H7 (cell line): ENCODE measurements at regions not wholly inside any gene's neighbourhood (a gene's known extent, or its start where the extent isn't known, plus 50 kb on each side); places are given as distances from the start of the nearest gene placed in this dataset.
"Not testable (repeated sequence)": the region's sequence is repeated elsewhere in the genome, so short reads cannot be mapped to it uniquely, and the experiment has no call there.

Experiments
- DNase-seq: peaks from one replicate; pipeline ENCODE4 v3.0.0; 2012
- H3K27me3 ChIP-seq: 2 replicates; pipeline ENCODE4 v1.6.0; 2011; ENCODE audit warnings: mild to moderate bottlenecking, low read length; ENCODE audit not compliant: control insufficient read depth, insufficient read depth
- H3K36me3 ChIP-seq: replicated peaks from 2 replicates; pipeline ENCODE4 v1.5.1; 2011; ENCODE audit warnings: low read length; ENCODE audit not compliant: control insufficient read depth, insufficient read depth
- H3K4me3 ChIP-seq: 2 replicates; pipeline ENCODE4 v1.5.1; 2011; ENCODE audit warnings: low read depth, mild to moderate bottlenecking, control low read depth, low read length, moderate library complexity; ENCODE audit not compliant: insufficient read depth

- no peak for DNase-seq
- no peaks in the 10 kb centered on the region for H3K27me3 ChIP-seq
- no peak overlapping the region for H3K4me3 ChIP-seq
- H3K36me3 ChIP-seq, result no peaks in the 10 kb centered on the region
These were observed 108.6 kb downstream of the ZMAT1 start for GRCh38 chrX:101823236-101823635.

- DNase-seq, H3K36me3 ChIP-seq, H3K27me3 ChIP-seq, H3K4me3 ChIP-seq: not testable (repeated sequence)
These were observed 114.1 kb downstream of the ZMAT1 start for GRCh38 chrX:101817739-101818138.

- no peak for DNase-seq
- Histone ChIP-seq H3K4me3 (no peak overlapping the region), H3K27me3 (no peaks in the 10 kb centered on the region), H3K36me3 (no peaks in the 10 kb centered on the region)
These were observed 118.6 kb downstream of the ZMAT1 start for GRCh38 chrX:101813200-101813599.

GRCh38 chrX:101803451-101803850 lies 128.4 kb downstream of the ZMAT1 start:
- Histone ChIP-seq H3K36me3 (no peaks in the 10 kb centered on the region), H3K4me3 (no peak overlapping the region), H3K27me3 (no peaks in the 10 kb centered on the region)
- no peak for DNase-seq

GRCh38 chrX:101799387-101799786 lies 132.4 kb downstream of the ZMAT1 start:
- Histone ChIP-seq H3K36me3 (no peaks in the 10 kb centered on the region), H3K27me3 (no peaks in the 10 kb centered on the region), H3K4me3 (no peak overlapping the region)
- DNase-seq, result peak; percentile 56

- DNase-seq, result no peak
- H3K4me3 ChIP-seq, result no peak overlapping the region
- H3K27me3 ChIP-seq, result no peaks in the 10 kb centered on the region
- no peaks in the 10 kb centered on the region for H3K36me3 ChIP-seq
These were observed 128.3 kb upstream of the ARMCX2 start for GRCh38 chrX:101787934-101788333.

- no peaks in the 10 kb centered on the region for H3K27me3 ChIP-seq
- DNase-seq, result no peak
- no peak overlapping the region for H3K4me3 ChIP-seq
- no peaks in the 10 kb centered on the region for H3K36me3 ChIP-seq
These were observed 125.5 kb upstream of the ARMCX2 start for GRCh38 chrX:101785142-101785541.

GRCh38 chrX:101780421-101780820 lies 120.8 kb upstream of the ARMCX2 start:
- H3K36me3 ChIP-seq, H3K27me3 ChIP-seq, DNase-seq, H3K4me3 ChIP-seq: not testable (repeated sequence)

- Histone ChIP-seq H3K36me3 (no peaks in the 10 kb centered on the region), H3K27me3 (no peaks in the 10 kb centered on the region), H3K4me3 (no peak overlapping the region)
- DNase-seq, result no peak
These were observed 114.7 kb upstream of the ARMCX2 start for GRCh38 chrX:101774340-101774739.

- Histone ChIP-seq H3K27me3 (no peaks in the 10 kb centered on the region), H3K36me3 (no peaks in the 10 kb centered on the region), H3K4me3 (no peak overlapping the region)
- no peak for DNase-seq
These were observed 104.9 kb upstream of the ARMCX2 start for GRCh38 chrX:101764538-101764937.

GRCh38 chrX:101759000-101759399 lies 99.3 kb upstream of the ARMCX2 start:
- Histone ChIP-seq H3K27me3 (no peaks in the 10 kb centered on the region), H3K36me3 (no peaks in the 10 kb centered on the region), H3K4me3 (no peak overlapping the region)
- peak; percentile 17 for DNase-seq

GRCh38 chrX:101750744-101751143 lies 91.1 kb upstream of the ARMCX2 start:
- H3K4me3 ChIP-seq, result no peak overlapping the region
- no peak for DNase-seq
- no peaks in the 10 kb centered on the region for H3K27me3 ChIP-seq
- no peaks in the 10 kb centered on the region for H3K36me3 ChIP-seq

GRCh38 chrX:101749436-101749835 lies 89.8 kb upstream of the ARMCX2 start:
- no peak for DNase-seq
- H3K27me3 ChIP-seq, result no peaks in the 10 kb centered on the region
- no peaks in the 10 kb centered on the region for H3K36me3 ChIP-seq
- H3K4me3 ChIP-seq, result no peak overlapping the region

- no peak for DNase-seq
- Histone ChIP-seq H3K27me3 (no peaks in the 10 kb centered on the region), H3K4me3 (no peak overlapping the region), H3K36me3 (no peaks in the 10 kb centered on the region)
These were observed 85.4 kb upstream of the ARMCX2 start for GRCh38 chrX:101745046-101745445.

GRCh38 chrX:101744085-101744484 lies 84.4 kb upstream of the ARMCX2 start:
- H3K27me3 ChIP-seq, result no peaks in the 10 kb centered on the region
- no peaks in the 10 kb centered on the region for H3K36me3 ChIP-seq
- H3K4me3 ChIP-seq, result no peak overlapping the region
- no peak for DNase-seq

- Histone ChIP-seq H3K36me3 (no peaks in the 10 kb centered on the region), H3K27me3 (no peaks in the 10 kb centered on the region), H3K4me3 (no peak overlapping the region)
- DNase-seq, result no peak
These were observed 81.0 kb upstream of the ARMCX2 start for GRCh38 chrX:101740642-101741041.
